Astrocyte of the spinal cord (primary cell): ENCODE measurements at regions not wholly inside any gene's neighbourhood (a gene's known extent, or its start where the extent isn't known, plus 50 kb on each side); places are given as distances from the start of the nearest gene placed in this dataset.

Experiments used
- DNase-seq: peaks from one replicate; pipeline ENCODE4 v3.0.0; 2011; ENCODE audit warnings: low read depth, low spot score
- H3K4me3 ChIP-seq: 2 replicates; pipeline ENCODE4 v1.5.1; 2011; ENCODE audit warnings: low read depth, mild to moderate bottlenecking, low read length, moderate library complexity
- CTCF ChIP-seq: IDR thresholded peaks from 2 replicates; pipeline ENCODE4 v1.5.1; 2012; ENCODE audit warnings: low read depth, mild to moderate bottlenecking, low read length, inconsistent platforms
- in situ Hi-C: cut with HindIII; loops from 2 replicates; pipeline ENCODE4 v1.10.0; 2017; ENCODE audit warnings: low sequenced_read_pairs

- DNase-seq = no peak
- no peak overlapping the region for H3K4me3 ChIP-seq
- TF ChIP-seq CTCF = no peak
- in situ Hi-C loops = no loop called here
These were observed 99.8 kb downstream of the ESM1 start for GRCh38 chr5:54885636-54886035.

GRCh38 chr5:54884195-54884536 is 101.2 kb downstream of the ESM1 start:
- peak overlapping the region; percentile 10 for H3K4me3 ChIP-seq
- TF ChIP-seq CTCF = no peak
- DNase-seq = no peak
- in situ Hi-C loops = no loop called here

- in situ Hi-C loops = no loop called here
- no peak for TF ChIP-seq CTCF
- H3K4me3 ChIP-seq = peak overlapping the region; percentile 42
- peak; percentile 72 for DNase-seq
These were observed 101.8 kb downstream of the ESM1 start for GRCh38 chr5:54883374-54884194.

- no peak for DNase-seq
- in situ Hi-C loops = no loop called here
- TF ChIP-seq CTCF = no peak
- H3K4me3 ChIP-seq = no peak overlapping the region
These were observed 102.6 kb downstream of the ESM1 start for GRCh38 chr5:54882841-54883240.

GRCh38 chr5:54882101-54882500 is 103.3 kb downstream of the ESM1 start:
- no peak for DNase-seq
- in situ Hi-C loops = no loop called here
- no peak overlapping the region for H3K4me3 ChIP-seq
- no peak for TF ChIP-seq CTCF

GRCh38 chr5:54881286-54882005 is 103.9 kb downstream of the ESM1 start:
- TF ChIP-seq CTCF = no peak
- DNase-seq = peak; percentile 63
- H3K4me3 ChIP-seq = no peak overlapping the region
- in situ Hi-C loops = no loop called here
